HG02763 (cell line): ENCODE measurements at regions not wholly inside any gene's neighbourhood (a gene's known extent, or its start where the extent isn't known, plus 50 kb on each side); places are given as distances from the start of the nearest gene placed in this dataset.

Source experiments
- ATAC-seq: cut with Tn5 transposase; IDR thresholded peaks from one replicate; pipeline ENCODE4 v1.9.1; 2021; ENCODE audit warnings: mild to moderate bottlenecking, moderate library complexity; ENCODE audit not compliant: unreplicated experiment

- ATAC-seq: no peak
These were observed 52.3 kb upstream of the KLHL25 start for GRCh38 chr15:85847031-85847430.

- no peak for ATAC-seq
These were observed 55.2 kb upstream of the KLHL25 start for GRCh38 chr15:85849946-85850345.

GRCh38 chr15:85852969-85853368, 58.2 kb upstream of the KLHL25 start:
- no peak for ATAC-seq

- no peak for ATAC-seq
These were observed 59.8 kb upstream of the KLHL25 start for GRCh38 chr15:85854345-85855097.

- ATAC-seq: peak; percentile 83
These were observed 64.1 kb upstream of the KLHL25 start for GRCh38 chr15:85858586-85859375.

GRCh38 chr15:85859671-85860070, 64.9 kb upstream of the KLHL25 start:
- ATAC-seq: no peak

- no peak for ATAC-seq
These were observed 65.9 kb upstream of the KLHL25 start for GRCh38 chr15:85860394-85861161.

GRCh38 chr15:85865070-85865684, 70.5 kb upstream of the KLHL25 start:
- no peak for ATAC-seq

GRCh38 chr15:85867250-85867649, 72.5 kb upstream of the KLHL25 start:
- ATAC-seq: no peak

GRCh38 chr15:85869124-85869523, 74.4 kb upstream of the KLHL25 start:
- ATAC-seq: no peak

- ATAC-seq: no peak
These were observed 75.7 kb upstream of the KLHL25 start for GRCh38 chr15:85870216-85871014.

- ATAC-seq: no peak
These were observed 76.8 kb upstream of the KLHL25 start for GRCh38 chr15:85871545-85871944.

GRCh38 chr15:85872125-85872524, 77.4 kb upstream of the KLHL25 start:
- ATAC-seq: no peak

GRCh38 chr15:85874236-85874635, 79.5 kb upstream of the KLHL25 start:
- ATAC-seq: no peak

GRCh38 chr15:85875756-85876155, 81.0 kb upstream of the KLHL25 start:
- no peak for ATAC-seq

- ATAC-seq: no peak
These were observed 84.1 kb upstream of the KLHL25 start for GRCh38 chr15:85878828-85879225.

- no peak for ATAC-seq
These were observed 84.8 kb upstream of the KLHL25 start for GRCh38 chr15:85879334-85880163.

GRCh38 chr15:85880501-85881190, 85.9 kb upstream of the KLHL25 start:
- ATAC-seq: no peak

- ATAC-seq: no peak
These were observed 91.6 kb upstream of the KLHL25 start for GRCh38 chr15:85886309-85886811.
